Hematopoietic multipotent progenitor cell (in vitro differentiated cells): ENCODE measurements at regions not wholly inside any gene's neighbourhood (a gene's known extent, or its start where the extent isn't known, plus 50 kb on each side); places are given as distances from the start of the nearest gene placed in this dataset.

Experiments
- DNase-seq, 3 donors: peaks; one replicate each; pipeline ENCODE4 v3.0.0-alpha.2; 2011 to 2015; ENCODE audit warnings: low read depth in 2 of 3, low spot score in 2 of 3

GRCh38 chr10:55283031-55283430, 482.0 kb upstream of the PCDH15 start:
- DNase-seq, result no peak

DNA sequence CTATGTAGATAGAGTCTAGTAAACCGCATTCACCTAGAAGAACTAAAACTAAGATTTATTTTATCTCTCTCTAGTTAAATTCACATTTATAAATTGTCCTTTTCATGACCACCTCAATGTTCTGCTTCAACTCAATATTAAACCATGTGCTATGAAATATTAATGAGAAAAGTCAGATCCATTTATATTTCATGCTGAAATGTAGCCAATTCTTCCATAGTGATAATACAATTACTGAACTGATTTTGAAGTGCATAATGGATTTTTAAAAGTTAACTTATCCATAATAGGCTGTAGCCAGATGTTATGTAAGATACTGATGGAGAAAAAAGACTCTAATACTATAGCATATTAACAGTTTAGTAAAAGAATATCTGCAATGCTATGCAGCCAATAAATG, 479.7 kb upstream of the PCDH15 start:
- DNase-seq, result no peak

GRCh38 chr10:55277549-55277948, 476.5 kb upstream of the PCDH15 start:
- DNase-seq, result no peak

DNA sequence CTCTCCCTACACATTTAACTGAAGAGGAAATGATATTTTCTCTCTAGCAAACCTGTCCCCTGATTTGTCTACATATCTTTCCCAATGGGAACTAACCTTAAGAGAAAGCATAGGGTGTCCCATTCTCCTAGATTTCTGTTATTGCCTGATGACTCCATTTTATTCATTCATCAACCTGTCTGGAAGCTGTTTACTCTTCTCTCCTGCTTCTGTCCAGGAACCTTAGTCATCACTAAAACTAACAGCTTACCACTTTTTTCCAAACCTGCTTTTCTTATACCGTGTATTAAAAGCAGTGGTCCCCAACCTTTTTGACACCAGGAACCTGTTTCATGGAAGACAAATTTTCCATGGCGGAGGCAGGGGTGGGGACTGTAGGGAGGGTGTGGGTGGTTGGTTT, 473.3 kb upstream of the PCDH15 start:
- no peak for DNase-seq

DNA sequence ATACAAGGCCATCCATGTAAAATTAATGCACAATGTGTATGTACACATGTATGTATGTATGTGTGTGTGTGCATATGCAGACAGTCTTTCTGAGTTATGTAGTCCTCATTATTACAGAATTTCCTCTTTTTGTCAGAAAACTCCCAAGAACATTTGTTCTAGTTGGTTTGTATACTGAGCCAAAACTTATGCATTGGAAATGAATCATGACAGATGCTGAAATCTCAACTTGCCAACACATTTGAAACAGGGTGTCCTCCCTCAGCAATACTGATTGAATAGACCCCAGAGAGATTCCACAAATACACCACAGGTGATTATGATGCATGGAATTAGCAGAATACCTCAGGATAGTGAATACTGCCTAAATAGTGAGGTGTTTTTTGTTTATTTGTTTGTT, 472.9 kb upstream of the PCDH15 start:
- DNase-seq, result no peak

GRCh38 chr10:55272886-55273285, 471.9 kb upstream of the PCDH15 start:
- DNase-seq, result no peak

DNA sequence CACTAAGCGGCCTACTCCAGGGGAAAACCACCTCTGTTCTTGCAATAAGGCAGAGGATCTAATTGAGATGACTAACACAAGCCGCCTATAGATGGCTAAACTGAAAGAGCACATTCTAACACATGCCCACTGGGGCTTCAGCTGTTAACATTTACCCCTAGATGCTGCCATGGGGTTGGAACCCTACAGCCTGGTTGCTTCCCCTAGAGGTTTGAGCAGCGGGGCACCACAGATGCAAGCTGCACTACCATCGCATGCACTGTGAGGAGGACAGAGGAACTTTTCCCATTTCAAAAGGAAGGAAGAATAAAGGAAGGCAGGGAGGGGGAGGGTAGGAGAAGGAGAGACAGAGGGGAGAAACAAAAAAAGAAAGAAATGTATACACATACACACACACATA, 465.8 kb upstream of the PCDH15 start:
- DNase-seq, result no peak

DNA sequence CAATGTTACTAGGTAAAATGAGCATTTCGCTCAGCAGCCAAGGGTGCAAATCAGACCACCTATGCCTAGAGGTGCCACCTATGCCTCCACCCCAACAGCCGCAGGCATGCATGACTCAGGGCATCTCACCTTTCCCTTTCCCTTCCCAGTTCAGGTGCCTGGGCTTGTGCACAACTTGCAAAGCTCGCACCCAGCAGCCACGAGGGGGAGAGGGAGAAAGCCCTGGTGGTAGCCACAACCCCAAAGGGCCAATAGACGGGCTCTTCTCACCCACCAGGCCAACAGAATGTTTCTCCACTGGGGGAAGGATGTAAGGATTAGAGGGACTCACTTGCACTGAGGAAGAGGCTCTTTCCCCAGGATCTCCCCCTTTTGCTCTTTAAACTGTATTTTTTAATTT, 462.3 kb upstream of the PCDH15 start:
- no peak for DNase-seq

- DNase-seq, result no peak
Measured at GRCh38 chr10:55242544-55242943, 441.5 kb upstream of the PCDH15 start.

- no peak for DNase-seq
Measured at GRCh38 chr10:55237462-55237861, 436.4 kb upstream of the PCDH15 start.

GRCh38 chr10:55233505-55233904, 432.5 kb upstream of the PCDH15 start:
- no peak for DNase-seq

GRCh38 chr10:55233090-55233489, 432.1 kb upstream of the PCDH15 start:
- no peak for DNase-seq

- no peak for DNase-seq
Measured at GRCh38 chr10:55232553-55232952, 431.5 kb upstream of the PCDH15 start.

DNA sequence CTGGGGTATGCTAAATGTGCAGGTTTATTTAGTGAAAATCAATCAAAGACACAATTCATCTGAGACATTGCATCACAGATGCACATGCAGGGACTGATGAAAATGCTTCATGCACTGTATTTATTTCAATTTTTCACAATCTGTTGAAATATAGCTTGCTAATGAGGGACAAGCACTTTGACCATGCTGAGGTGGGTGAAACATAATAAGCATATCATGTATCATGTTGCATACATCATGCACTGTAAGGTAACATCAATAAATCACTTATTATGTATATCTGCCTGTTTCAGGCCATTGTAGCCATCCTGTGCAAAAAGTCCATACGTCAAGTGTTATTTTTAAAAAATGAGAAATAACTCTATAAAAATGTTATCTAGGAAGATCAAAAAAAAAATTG, 426.9 kb upstream of the PCDH15 start:
- DNase-seq, result no peak

DNA sequence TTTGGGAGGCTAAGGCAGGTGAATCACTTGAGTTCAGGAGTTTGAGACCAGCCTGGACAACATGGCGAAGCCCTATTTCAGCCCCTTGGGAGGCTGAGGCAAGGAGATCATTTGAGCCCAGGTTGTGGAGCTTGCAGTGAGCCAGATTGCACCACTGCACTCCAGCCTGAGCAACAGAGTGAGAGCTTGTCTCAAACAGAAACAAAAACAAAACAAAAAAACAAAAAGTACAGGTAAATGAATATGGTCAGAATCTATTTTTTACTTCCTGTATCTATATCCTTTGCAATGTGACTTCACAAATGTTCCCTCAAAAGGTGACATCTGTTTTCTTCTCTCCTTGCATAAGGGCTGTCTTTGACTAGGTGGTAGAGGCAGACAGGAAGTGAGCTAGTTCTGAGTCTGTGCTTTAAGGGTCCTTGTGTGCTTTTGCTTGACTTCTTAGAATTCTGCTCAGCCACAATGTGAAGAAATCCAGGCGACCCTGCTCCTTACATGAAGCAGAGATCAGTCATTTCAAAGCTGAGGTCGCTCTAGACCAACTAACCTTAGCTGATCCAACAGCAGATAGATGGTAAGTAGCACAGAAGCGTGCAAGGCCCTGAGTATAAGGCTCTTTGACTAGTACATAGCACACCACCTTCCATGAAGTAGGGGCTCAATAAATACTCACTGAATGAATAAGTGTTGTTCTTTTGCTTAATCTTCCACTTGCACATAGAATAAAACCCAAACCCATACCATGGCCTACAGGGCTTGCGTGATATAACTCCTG, 423.2 kb upstream of the PCDH15 start:
- DNase-seq, result no peak

DNA sequence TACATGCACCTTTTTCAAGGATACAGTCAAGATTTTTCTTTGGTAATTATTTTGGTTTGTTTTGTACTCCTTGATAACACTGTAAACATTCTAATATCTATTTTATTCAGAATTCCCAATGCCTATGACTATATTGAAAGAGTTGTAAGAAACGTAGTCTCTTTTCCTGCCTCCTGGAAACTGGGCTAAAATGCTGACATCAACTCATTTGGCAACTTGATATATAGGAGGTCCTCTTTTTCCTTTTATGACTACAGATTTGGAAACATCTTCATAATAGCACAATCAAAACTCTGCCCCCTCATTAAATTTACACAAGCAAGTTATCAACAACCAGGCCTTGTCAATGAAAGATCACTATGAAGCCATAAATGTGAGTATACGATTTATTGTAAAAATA, 422.3 kb upstream of the PCDH15 start:
- no peak for DNase-seq

DNA sequence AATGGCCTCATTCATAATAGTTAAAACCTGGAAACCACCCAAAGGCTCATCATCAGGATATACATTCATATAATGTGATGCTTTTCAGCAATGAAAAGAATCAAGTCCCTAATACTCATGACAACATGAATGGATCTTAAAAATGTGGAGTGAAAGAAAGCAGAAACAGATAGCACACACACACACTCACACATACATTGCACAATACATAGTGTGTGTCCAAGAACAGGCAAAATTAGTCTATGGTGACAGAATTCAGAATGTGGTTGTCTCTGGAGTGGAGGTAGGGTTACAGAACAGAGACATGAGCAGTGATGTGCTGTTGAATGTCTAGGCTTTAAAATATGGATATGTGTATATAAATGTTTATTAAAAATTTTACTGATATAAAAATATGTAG, 419.9 kb upstream of the PCDH15 start:
- no peak for DNase-seq

DNA sequence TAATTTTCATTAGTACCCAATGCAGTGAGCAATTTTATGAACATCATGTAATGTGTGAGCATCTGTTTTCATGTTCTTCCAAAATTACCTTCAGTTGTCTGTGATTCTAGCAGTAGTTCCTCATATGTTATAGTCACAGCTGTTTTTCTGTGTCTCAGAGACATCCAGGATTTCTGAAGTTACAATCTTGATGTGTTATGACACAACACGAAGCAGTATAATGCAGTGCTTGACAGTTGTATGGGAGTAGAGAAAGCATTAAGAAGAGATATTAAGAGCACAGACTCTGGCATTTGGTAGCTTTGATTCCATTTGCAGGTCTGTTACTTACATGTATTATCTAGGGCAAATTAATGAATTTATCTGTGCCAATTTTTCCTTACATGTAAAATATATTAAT, 414.7 kb upstream of the PCDH15 start:
- no peak for DNase-seq

- DNase-seq, result no peak
Measured at GRCh38 chr10:55214608-55215007, 413.6 kb upstream of the PCDH15 start.

DNA sequence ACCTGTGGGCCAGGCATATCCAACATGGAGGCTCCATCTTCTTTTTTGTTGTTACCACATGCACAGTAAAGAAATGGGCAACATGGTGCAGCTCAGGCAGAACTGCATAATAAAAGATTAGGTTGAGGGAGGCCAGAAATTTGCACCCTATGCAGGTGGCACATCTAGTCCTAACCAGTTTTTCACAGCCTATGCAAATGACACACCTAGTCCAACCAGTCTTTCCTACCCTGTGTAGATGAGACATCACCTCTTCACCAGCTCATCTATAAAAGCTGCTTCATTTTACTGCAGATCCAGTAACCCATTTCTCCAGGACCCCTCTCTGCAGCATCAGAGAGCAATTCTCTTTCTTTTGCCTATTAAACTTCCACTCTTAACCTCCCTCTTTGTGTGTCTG, 411.0 kb upstream of the PCDH15 start:
- DNase-seq, result no peak

GRCh38 chr10:55203874-55204273, 402.8 kb upstream of the PCDH15 start:
- DNase-seq, result no peak

DNA sequence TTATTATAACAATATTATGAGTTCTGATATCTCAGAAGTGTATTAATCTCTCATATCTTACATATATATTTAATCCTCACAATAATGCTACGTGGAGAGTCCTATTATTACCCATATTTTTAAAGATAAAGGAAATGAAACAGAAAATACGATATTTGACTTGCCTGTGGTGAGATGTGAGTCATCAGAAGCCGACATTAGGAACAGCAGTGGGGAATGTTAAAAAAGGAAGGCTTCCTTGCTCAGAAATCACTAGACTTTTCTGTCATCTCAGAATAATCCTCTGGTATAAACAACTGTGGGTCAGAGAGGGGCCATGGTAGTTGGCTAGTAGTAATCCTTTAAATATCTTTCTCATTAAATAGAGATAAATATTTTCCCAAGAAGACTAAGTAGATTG, 402.3 kb upstream of the PCDH15 start:
- no peak for DNase-seq

DNA sequence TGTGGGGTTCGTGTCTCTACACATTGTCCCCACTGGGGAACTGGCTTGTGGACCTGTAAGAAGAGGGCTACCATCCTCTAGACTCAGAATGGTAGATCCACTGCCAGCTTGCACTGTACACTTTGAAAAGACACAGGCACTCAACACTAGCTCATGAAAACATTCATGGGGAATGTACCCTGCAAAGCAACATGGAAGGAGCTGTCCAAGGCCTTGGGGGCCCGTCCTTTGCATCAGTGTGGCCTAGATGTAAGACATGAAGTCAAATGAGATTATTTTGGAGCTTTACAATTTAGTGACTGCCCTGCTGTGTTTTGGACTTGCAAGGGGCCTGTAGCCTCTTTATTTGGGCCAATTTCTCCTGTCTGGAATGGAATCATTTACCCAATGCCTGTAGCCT, 399.0 kb upstream of the PCDH15 start:
- DNase-seq, result no peak
